AG20443 (cell line): ENCODE measurements at regions not wholly inside any gene's neighbourhood (a gene's known extent, or its start where the extent isn't known, plus 50 kb on each side); places are given as distances from the start of the nearest gene placed in this dataset.
A peak's percentile ranks its signal among the peaks of the same experiment; 100 is the strongest.

ENCODE experiments used
- DNase-seq: peaks from one replicate; pipeline ENCODE4 v3.0.0; 2012; ENCODE audit warnings: low spot score, mixed read lengths

GRCh38 chr3:15952543-15953175, 154.9 kb upstream of the ANKRD28 start:
- no peak for DNase-seq

GRCh38 chr3:15953841-15954240, 156.1 kb upstream of the ANKRD28 start:
- no peak for DNase-seq

- DNase-seq, result no peak
These were observed 158.2 kb upstream of the ANKRD28 start for GRCh38 chr3:15955968-15956367.

GRCh38 chr3:15958692-15959433, 161.1 kb upstream of the ANKRD28 start:
- no peak for DNase-seq

- no peak for DNase-seq
These were observed 161.6 kb upstream of the ANKRD28 start for GRCh38 chr3:15959434-15959811.

GRCh38 chr3:15964605-15965442, 167.0 kb upstream of the ANKRD28 start:
- DNase-seq, result peak; percentile 56

- no peak for DNase-seq
These were observed 169.8 kb upstream of the ANKRD28 start for GRCh38 chr3:15967577-15967976.

GRCh38 chr3:15969874-15970640, 172.3 kb upstream of the ANKRD28 start:
- no peak for DNase-seq

GRCh38 chr3:15973414-15973813, 175.6 kb upstream of the ANKRD28 start:
- no peak for DNase-seq

GRCh38 chr3:15973940-15974339, 176.2 kb upstream of the ANKRD28 start:
- DNase-seq, result no peak

GRCh38 chr3:15974647-15975046, 176.9 kb upstream of the ANKRD28 start:
- no peak for DNase-seq

GRCh38 chr3:15976524-15976923, 178.7 kb upstream of the ANKRD28 start:
- DNase-seq, result no peak

GRCh38 chr3:15977090-15977489, 179.3 kb upstream of the ANKRD28 start:
- DNase-seq, result no peak

- no peak for DNase-seq
These were observed 179.9 kb upstream of the ANKRD28 start for GRCh38 chr3:15977598-15978232.

- no peak for DNase-seq
These were observed 181.0 kb upstream of the ANKRD28 start for GRCh38 chr3:15978801-15979200.

- DNase-seq, result no peak
These were observed 181.7 kb upstream of the ANKRD28 start for GRCh38 chr3:15979495-15979894.

GRCh38 chr3:15979900-15980299, 182.1 kb upstream of the ANKRD28 start:
- DNase-seq, result no peak

GRCh38 chr3:15982243-15982642, 184.5 kb upstream of the ANKRD28 start:
- no peak for DNase-seq

- peak; percentile 93 for DNase-seq
These were observed 185.0 kb upstream of the ANKRD28 start for GRCh38 chr3:15982667-15983196.

- peak; percentile 83 for DNase-seq
These were observed 185.5 kb upstream of the ANKRD28 start for GRCh38 chr3:15983232-15983631.

- DNase-seq, result no peak
These were observed 185.9 kb upstream of the ANKRD28 start for GRCh38 chr3:15983693-15984092.
